ENCODE measurements at regions not wholly inside any gene's neighbourhood (a gene's known extent, or its start where the extent isn't known, plus 50 kb on each side); places are given as distances from the start of the nearest gene placed in this dataset.
"Not testable (repeated sequence)": the region's sequence is repeated elsewhere in the genome, so short reads cannot be mapped to it uniquely, and the experiment has no call there.

DNA sequence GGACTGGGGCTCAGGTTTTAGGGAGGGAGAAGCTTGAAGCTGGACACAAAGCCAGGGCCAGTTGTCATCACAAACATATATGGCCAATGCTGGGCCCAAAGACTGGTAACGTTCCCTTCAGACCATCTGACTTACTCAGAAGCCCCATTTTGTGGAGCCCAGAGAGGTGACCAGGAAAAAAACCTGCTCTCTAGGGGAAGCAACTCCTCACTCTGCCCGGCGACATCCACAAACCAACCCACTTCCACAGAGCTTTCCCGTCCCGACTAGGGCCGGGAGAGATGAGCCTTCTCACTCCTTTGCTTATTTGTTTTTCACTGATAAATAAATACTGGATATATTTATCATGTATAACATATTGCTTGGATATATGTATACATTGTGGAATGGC, 180.9 kb upstream of the RTL1 start:
- no peak for TF ChIP-seq CTCF (IDR thresholded peaks at IDR 0.05; ENCODE audit: low read depth, low read length)
- no peaks in the 10 kb centered on the region for H3K4me1 ChIP-seq
- DNase-seq = no peak
- no peaks in the 10 kb centered on the region for H3K27me3 ChIP-seq
- no peaks in the 10 kb centered on the region for H3K9me3 ChIP-seq
- H3K4me3 ChIP-seq (ENCODE audit: low read depth, low read length) = no peak overlapping the region
- no peaks in the 10 kb centered on the region for H3K36me3 ChIP-seq

- H3K4me1 ChIP-seq = no peaks in the 10 kb centered on the region
- H3K36me3 ChIP-seq = no peaks in the 10 kb centered on the region
- no peaks in the 10 kb centered on the region for H3K27me3 ChIP-seq
- DNase-seq = no peak
- H3K4me3 ChIP-seq (ENCODE audit: low read depth, low read length) = no peak overlapping the region
- no peaks in the 10 kb centered on the region for H3K9me3 ChIP-seq
- no peak for TF ChIP-seq CTCF (IDR thresholded peaks at IDR 0.05; ENCODE audit: low read depth, low read length)
These were observed 183.4 kb upstream of the RTL1 start for GRCh38 chr14:101086926-101087325.

DNA sequence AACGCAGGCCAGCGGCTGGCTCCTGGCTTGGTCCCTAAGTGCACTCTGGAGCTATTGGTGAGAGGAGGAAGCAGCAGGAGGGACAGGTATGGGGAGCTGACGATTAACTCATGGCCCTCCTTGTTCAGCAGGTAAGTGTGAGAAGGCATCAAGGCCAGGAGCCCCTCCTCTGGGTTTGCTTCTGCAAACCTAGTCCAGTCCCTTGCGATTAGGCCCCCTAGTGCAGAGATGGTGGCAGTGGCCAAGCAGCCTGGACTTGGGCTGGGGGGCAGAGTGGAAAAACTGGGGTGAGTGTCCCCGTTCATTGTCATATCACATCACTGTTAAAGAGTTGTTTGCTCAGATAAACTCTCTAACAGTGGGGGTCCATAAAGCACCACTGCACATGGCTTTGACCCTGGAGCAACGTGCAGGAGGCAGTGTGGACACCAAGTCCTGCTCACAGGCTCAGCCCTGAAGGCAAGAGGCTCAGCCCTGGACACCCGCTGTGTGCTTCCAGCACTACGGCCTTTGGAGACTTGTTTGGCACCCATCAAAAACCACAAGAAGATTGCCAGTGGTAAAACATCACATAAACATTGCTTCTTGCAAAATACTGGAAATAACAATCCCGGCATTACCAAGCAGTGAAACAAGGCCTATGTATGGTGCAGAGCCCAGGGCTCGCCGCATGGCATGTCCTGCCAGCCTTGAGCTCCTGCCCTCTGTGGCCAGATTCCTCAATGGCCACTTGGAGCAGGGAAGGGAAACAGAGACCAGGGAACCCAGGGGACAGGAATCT, 184.3 kb upstream of the RTL1 start:
- no peaks in the 10 kb centered on the region for H3K36me3 ChIP-seq
- no peak for TF ChIP-seq CTCF (IDR thresholded peaks at IDR 0.05; ENCODE audit: low read depth, low read length)

GRCh38 chr14:101088395-101088667, 184.8 kb upstream of the RTL1 start:
- no peak for TF ChIP-seq CTCF (IDR thresholded peaks at IDR 0.05; ENCODE audit: low read depth, low read length)
- Histone ChIP-seq H3K4me3 (ENCODE audit: low read depth, low read length) (no peak overlapping the region), H3K36me3 (no peaks in the 10 kb centered on the region), H3K27me3 (no peaks in the 10 kb centered on the region), H3K9me3 (no peaks in the 10 kb centered on the region), H3K4me1 (no peaks in the 10 kb centered on the region)
- DNase-seq = no peak

More for the DNA sequence above, 184.3 kb upstream of the RTL1 start:
- Histone ChIP-seq H3K9me3 (no peaks in the 10 kb centered on the region), H3K27me3 (no peaks in the 10 kb centered on the region), H3K4me1 (no peaks in the 10 kb centered on the region), H3K4me3 (ENCODE audit: low read depth, low read length) (no peak overlapping the region)
- no peak for DNase-seq

GRCh38 chr14:101088714-101089113, 185.2 kb upstream of the RTL1 start:
- no peak for TF ChIP-seq CTCF (IDR thresholded peaks at IDR 0.05; ENCODE audit: low read depth, low read length)
- H3K4me3 ChIP-seq (ENCODE audit: low read depth, low read length) = no peak overlapping the region
- DNase-seq = no peak
- no peaks in the 10 kb centered on the region for H3K9me3 ChIP-seq
- H3K4me1 ChIP-seq = no peaks in the 10 kb centered on the region
- H3K27me3 ChIP-seq = no peaks in the 10 kb centered on the region
- H3K36me3 ChIP-seq = no peaks in the 10 kb centered on the region

DNA sequence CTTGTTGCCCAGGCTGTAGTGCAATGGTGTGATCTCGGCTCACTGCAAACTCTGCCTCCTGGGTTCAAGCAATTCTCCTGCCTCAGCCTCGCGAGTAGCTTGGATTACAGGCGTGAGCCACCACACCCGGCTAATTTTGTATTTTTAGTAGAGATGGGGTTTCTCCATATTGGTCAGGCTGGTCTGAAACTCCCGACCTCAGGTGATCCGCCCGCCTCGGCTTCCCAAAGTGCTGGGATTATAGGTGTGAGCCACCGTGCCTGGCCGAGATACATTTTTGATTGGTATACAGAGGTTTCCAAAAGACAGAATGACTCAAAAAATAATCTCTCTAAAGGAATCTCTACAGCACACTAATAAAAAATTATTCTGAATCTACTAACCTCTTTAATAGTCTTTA, 187.0 kb upstream of the RTL1 start:
- not testable (repeated sequence) for DNase-seq, H3K4me1 ChIP-seq

DNA sequence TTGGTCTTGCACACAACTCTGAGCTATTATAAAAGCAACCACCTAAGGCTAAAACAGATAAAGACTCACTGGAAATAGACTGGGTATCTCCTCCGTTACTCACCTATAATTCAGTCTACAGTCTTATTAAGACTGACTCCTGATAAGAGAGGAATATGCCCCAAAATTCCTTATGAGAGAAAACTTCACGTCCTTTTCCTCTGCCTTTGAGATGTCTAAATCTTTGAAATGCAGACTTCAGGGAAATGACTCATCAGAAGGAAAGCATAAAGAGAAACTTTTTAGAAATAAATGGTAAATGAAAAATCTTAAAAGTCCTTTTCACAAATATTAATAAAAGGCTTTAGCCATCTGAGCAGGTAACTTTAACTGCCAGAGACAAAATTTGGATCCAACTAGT, 187.5 kb upstream of the RTL1 start:
- no peak overlapping the region for H3K4me3 ChIP-seq (ENCODE audit: low read depth, low read length)
- no peak for DNase-seq
- no peaks in the 10 kb centered on the region for H3K27me3 ChIP-seq
- no peaks in the 10 kb centered on the region for H3K4me1 ChIP-seq
- no peak for TF ChIP-seq CTCF (IDR thresholded peaks at IDR 0.05; ENCODE audit: low read depth, low read length)
- H3K9me3 ChIP-seq = no peaks in the 10 kb centered on the region
- H3K36me3 ChIP-seq = no peaks in the 10 kb centered on the region

More for the DNA sequence above, 187.0 kb upstream of the RTL1 start:
- not testable (repeated sequence) for H3K9me3 ChIP-seq; H3K4me3 ChIP-seq (ENCODE audit: low read depth, low read length); H3K36me3 ChIP-seq; H3K27me3 ChIP-seq

DNA sequence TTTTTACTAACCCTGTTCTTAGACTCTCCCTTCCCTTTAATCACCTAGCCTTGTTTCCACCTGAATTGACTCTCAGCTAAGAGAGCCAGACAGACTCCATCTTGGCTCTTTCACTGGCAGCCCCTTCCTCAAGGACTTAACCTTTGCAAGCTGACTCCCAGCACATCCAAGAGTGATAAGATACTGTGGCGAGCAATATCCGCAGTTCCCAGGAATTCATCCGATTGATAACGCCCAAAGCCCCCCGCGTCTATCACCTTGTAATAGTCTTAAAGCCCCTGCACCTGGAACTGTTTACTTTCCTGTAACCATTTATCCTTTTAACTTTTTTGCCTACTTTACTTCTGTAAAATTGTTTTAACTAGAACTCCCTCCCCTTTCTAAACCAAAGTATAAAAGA, 191.4 kb upstream of the RTL1 start:
- not testable (repeated sequence) for H3K4me1 ChIP-seq

More for the DNA sequence above, 191.4 kb upstream of the RTL1 start:
- not testable (repeated sequence) for H3K9me3 ChIP-seq; H3K4me3 ChIP-seq (ENCODE audit: low read depth, low read length); H3K36me3 ChIP-seq; H3K27me3 ChIP-seq; DNase-seq

All from BE2C (cell line).